ENCODE measurements at regions not wholly inside any gene's neighbourhood (a gene's known extent, or its start where the extent isn't known, plus 50 kb on each side); places are given as distances from the start of the nearest gene placed in this dataset.

- TF ChIP-seq POLR2A (IDR thresholded peaks at IDR 0.05) (no peak), CTCF (IDR thresholded peaks at IDR 0.05) (no peak)
Measured at GRCh38 chr10:108601851-108602250, 1321.5 kb downstream of the XPNPEP1 start.

All from uterus (tissue), 2 donors.